DND-41 (cell line): ENCODE measurements at regions not wholly inside any gene's neighbourhood (a gene's known extent, or its start where the extent isn't known, plus 50 kb on each side); places are given as distances from the start of the nearest gene placed in this dataset.

ENCODE experiments used
- CTCF ChIP-seq: IDR thresholded peaks from 2 replicates; pipeline ENCODE4 v1.5.1; 2012; ENCODE audit warnings: borderline replicate concordance, low read length, moderate library complexity, mild to moderate bottlenecking; ENCODE audit not compliant: poor library complexity, severe bottlenecking; ENCODE audit errors: extremely low read depth
- EZH2 ChIP-seq: IDR thresholded peaks from 3 replicates; pipeline ENCODE4 v1.6.1; 2012; ENCODE audit warnings: borderline replicate concordance, low read depth, mild to moderate bottlenecking, moderate library complexity, low read length, inconsistent platforms; ENCODE audit not compliant: severe bottlenecking

GRCh38 chr12:40435951-40436350, 211.2 kb downstream of the LRRK2 start:
- TF ChIP-seq CTCF (no peak), EZH2 (no peak)
